ENCODE measurements at regions not wholly inside any gene's neighbourhood (a gene's known extent, or its start where the extent isn't known, plus 50 kb on each side); places are given as distances from the start of the nearest gene placed in this dataset.
A peak's percentile ranks its signal among the peaks of the same experiment; 100 is the strongest.

DNA sequence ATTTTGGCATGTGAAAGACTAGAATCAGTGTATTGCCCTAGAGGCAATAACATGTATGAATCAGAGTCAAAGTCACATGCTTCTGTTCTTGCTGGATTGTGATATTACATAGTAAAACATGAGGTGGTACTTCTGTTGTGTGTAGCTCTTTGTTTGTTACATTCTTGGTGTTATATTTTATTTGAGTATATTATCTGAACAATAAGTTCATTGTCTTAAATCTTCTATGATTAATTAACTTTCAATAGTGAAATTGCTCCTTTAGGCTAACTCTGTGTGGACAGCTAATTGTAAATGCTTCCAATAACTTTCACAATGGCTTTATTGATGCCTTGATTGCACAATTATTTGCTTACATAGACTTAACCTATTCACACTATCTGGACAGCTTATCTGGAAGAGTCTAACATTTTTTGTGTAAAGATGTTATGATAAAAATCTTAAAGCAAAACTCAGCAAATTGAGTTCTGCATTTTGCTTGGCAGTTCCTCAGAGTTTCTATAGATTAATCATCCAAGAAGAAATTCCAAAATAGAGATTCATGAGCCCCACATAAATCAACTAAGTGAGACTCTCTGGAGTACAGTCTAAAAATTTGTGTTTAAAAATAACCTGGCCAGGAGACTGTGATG is 239.6 kb upstream of the TUSC1 start:
- Histone ChIP-seq H3K36me3 (replicated peaks in 1 of 2; ENCODE audit: control insufficient read depth in 1 of 2, insufficient read depth in 2 of 2, low read length in 1 of 2) (no peaks in the 10 kb centered on the region), H4K20me1 (ENCODE audit: insufficient read depth) (no peaks in the 10 kb centered on the region), H3K9ac (no peak overlapping the region), H3K9me3 (no peaks in the 10 kb centered on the region), H2AFZ (ENCODE audit: low read depth) (no peak overlapping the region), H3K27ac (ENCODE audit: low read depth in 2 of 2, low read length in 1 of 2) (peak overlapping the region in 1 of 2 experiments; percentile 70; a peak in 2 of 4 replicates), H3K4me2 (no peak overlapping the region), H3K27me3 (ENCODE audit: insufficient read depth) (no peaks in the 10 kb centered on the region), H3F3A (replicated peaks; ENCODE audit: insufficient read depth) (peaks cover 16% of the 10 kb centered on the region), H3K4me1 (ENCODE audit: control insufficient read depth in 1 of 2, insufficient read depth in 2 of 2, low read depth in 1 of 2, low read length in 1 of 2) (peaks cover 0 to 12% of the 10 kb centered on the region in 2 experiments; a peak in 3 of 4 replicates), H3K79me2 (ENCODE audit: insufficient read depth) (no peaks in the 10 kb centered on the region), H3K9me2 (no peaks in the 10 kb centered on the region), H3K4me3 (ENCODE audit: low read depth in 2 of 2, low read length in 1 of 2) (no peak overlapping the region)
- ChIA-PET POLR2A (no interaction called here), CTCF (no interaction called here)
- no peak for DNase-seq
- TF ChIP-seq, protein P1, sequence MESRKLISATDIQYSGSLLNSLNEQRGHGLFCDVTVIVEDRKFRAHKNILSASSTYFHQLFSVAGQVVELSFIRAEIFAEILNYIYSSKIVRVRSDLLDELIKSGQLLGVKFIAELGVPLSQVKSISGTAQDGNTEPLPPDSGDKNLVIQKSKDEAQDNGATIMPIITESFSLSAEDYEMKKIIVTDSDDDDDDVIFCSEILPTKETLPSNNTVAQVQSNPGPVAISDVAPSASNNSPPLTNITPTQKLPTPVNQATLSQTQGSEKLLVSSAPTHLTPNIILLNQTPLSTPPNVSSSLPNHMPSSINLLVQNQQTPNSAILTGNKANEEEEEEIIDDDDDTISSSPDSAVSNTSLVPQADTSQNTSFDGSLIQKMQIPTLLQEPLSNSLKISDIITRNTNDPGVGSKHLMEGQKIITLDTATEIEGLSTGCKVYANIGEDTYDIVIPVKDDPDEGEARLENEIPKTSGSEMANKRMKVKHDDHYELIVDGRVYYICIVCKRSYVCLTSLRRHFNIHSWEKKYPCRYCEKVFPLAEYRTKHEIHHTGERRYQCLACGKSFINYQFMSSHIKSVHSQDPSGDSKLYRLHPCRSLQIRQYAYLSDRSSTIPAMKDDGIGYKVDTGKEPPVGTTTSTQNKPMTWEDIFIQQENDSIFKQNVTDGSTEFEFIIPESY (IDR thresholded peaks at IDR 0.05; ENCODE audit: borderline replicate concordance, low read depth): no peak
- TF ChIP-seq, protein P2, sequence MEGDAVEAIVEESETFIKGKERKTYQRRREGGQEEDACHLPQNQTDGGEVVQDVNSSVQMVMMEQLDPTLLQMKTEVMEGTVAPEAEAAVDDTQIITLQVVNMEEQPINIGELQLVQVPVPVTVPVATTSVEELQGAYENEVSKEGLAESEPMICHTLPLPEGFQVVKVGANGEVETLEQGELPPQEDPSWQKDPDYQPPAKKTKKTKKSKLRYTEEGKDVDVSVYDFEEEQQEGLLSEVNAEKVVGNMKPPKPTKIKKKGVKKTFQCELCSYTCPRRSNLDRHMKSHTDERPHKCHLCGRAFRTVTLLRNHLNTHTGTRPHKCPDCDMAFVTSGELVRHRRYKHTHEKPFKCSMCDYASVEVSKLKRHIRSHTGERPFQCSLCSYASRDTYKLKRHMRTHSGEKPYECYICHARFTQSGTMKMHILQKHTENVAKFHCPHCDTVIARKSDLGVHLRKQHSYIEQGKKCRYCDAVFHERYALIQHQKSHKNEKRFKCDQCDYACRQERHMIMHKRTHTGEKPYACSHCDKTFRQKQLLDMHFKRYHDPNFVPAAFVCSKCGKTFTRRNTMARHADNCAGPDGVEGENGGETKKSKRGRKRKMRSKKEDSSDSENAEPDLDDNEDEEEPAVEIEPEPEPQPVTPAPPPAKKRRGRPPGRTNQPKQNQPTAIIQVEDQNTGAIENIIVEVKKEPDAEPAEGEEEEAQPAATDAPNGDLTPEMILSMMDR (IDR thresholded peaks at IDR 0.05): no peak
- TF ChIP-seq MXI1 (IDR thresholded peaks at IDR 0.05; ENCODE audit: low read depth, low read length) (no peak), RAD21 (IDR thresholded peaks at IDR 0.05; ENCODE audit: low read length) (no peak), NRF1 (IDR thresholded peaks at IDR 0.05; ENCODE audit: low read depth, low read length) (no peak), FOXM1 (IDR thresholded peaks at IDR 0.05; ENCODE audit: low read depth) (no peak), POLR2AphosphoS5 (IDR thresholded peaks at IDR 0.05; ENCODE audit: low read depth, low read length) (no peak), FOSL2 (IDR thresholded peaks at IDR 0.05; ENCODE audit: borderline replicate concordance, low read depth) (peak; percentile 52; the same call in 1 of the 2 replicates), GABPA (IDR thresholded peaks at IDR 0.05; ENCODE audit: low read depth) (no peak), GATA2 (CRISPR knock-in tag; IDR thresholded peaks at IDR 0.05) (no peak), TCF12 (IDR thresholded peaks at IDR 0.05) (peak; percentile 61), CHD2 (IDR thresholded peaks at IDR 0.05; ENCODE audit: low read length, partially characterized antibody) (no peak), ELF1 (IDR thresholded peaks at IDR 0.05) (no peak), YY1 (IDR thresholded peaks at IDR 0.05; ENCODE audit: low read depth) (no peak), JUND (IDR thresholded peaks at IDR 0.05) (peak; percentile 69), SIN3A (IDR thresholded peaks at IDR 0.05; ENCODE audit: borderline replicate concordance, low read depth, low read length) (no peak), TAF1 (IDR thresholded peaks at IDR 0.05; ENCODE audit: borderline replicate concordance, low read depth, low read length) (no peak), EP300 (IDR thresholded peaks at IDR 0.05; ENCODE audit: borderline replicate concordance in 1 of 2, low read depth in 1 of 2, low read length in 1 of 2) (peak in 1 of 2 experiments; percentile 78; a peak in 2 of 4 replicates), TEAD4 (IDR thresholded peaks at IDR 0.05; ENCODE audit: borderline replicate concordance, insufficient read depth) (peak; percentile 58; the same call in 1 of the 2 replicates), RCOR1 (IDR thresholded peaks at IDR 0.05; ENCODE audit: low read length) (no peak), NFIC (IDR thresholded peaks at IDR 0.05; ENCODE audit: borderline replicate concordance) (peak; percentile 59; the same call in 1 of the 2 replicates), EZH2phosphoT487 (IDR thresholded peaks at IDR 0.05; ENCODE audit: borderline replicate concordance, low read depth) (no peak)
- TF ChIP-seq, protein P3, sequence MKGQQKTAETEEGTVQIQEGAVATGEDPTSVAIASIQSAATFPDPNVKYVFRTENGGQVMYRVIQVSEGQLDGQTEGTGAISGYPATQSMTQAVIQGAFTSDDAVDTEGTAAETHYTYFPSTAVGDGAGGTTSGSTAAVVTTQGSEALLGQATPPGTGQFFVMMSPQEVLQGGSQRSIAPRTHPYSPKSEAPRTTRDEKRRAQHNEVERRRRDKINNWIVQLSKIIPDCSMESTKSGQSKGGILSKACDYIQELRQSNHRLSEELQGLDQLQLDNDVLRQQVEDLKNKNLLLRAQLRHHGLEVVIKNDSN (IDR thresholded peaks at IDR 0.05; ENCODE audit: borderline replicate concordance, low read depth): no peak
- TF ChIP-seq, protein P4, sequence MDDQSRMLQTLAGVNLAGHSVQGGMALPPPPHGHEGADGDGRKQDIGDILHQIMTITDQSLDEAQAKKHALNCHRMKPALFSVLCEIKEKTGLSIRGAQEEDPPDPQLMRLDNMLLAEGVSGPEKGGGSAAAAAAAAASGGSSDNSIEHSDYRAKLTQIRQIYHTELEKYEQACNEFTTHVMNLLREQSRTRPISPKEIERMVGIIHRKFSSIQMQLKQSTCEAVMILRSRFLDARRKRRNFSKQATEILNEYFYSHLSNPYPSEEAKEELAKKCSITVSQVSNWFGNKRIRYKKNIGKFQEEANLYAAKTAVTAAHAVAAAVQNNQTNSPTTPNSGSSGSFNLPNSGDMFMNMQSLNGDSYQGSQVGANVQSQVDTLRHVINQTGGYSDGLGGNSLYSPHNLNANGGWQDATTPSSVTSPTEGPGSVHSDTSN (IDR thresholded peaks at IDR 0.05): peak; percentile 62
- TF ChIP-seq, protein P5, sequence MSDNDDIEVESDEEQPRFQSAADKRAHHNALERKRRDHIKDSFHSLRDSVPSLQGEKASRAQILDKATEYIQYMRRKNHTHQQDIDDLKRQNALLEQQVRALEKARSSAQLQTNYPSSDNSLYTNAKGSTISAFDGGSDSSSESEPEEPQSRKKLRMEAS (IDR thresholded peaks at IDR 0.05; ENCODE audit: low read depth): no peak
- TF ChIP-seq, protein P6, sequence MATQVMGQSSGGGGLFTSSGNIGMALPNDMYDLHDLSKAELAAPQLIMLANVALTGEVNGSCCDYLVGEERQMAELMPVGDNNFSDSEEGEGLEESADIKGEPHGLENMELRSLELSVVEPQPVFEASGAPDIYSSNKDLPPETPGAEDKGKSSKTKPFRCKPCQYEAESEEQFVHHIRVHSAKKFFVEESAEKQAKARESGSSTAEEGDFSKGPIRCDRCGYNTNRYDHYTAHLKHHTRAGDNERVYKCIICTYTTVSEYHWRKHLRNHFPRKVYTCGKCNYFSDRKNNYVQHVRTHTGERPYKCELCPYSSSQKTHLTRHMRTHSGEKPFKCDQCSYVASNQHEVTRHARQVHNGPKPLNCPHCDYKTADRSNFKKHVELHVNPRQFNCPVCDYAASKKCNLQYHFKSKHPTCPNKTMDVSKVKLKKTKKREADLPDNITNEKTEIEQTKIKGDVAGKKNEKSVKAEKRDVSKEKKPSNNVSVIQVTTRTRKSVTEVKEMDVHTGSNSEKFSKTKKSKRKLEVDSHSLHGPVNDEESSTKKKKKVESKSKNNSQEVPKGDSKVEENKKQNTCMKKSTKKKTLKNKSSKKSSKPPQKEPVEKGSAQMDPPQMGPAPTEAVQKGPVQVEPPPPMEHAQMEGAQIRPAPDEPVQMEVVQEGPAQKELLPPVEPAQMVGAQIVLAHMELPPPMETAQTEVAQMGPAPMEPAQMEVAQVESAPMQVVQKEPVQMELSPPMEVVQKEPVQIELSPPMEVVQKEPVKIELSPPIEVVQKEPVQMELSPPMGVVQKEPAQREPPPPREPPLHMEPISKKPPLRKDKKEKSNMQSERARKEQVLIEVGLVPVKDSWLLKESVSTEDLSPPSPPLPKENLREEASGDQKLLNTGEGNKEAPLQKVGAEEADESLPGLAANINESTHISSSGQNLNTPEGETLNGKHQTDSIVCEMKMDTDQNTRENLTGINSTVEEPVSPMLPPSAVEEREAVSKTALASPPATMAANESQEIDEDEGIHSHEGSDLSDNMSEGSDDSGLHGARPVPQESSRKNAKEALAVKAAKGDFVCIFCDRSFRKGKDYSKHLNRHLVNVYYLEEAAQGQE (IDR thresholded peaks at IDR 0.05; ENCODE audit: low read depth, low read length): no peak

Measured in SK-N-SH (cell line).